ENCODE measurements at regions not wholly inside any gene's neighbourhood (a gene's known extent, or its start where the extent isn't known, plus 50 kb on each side); places are given as distances from the start of the nearest gene placed in this dataset.

DNA sequence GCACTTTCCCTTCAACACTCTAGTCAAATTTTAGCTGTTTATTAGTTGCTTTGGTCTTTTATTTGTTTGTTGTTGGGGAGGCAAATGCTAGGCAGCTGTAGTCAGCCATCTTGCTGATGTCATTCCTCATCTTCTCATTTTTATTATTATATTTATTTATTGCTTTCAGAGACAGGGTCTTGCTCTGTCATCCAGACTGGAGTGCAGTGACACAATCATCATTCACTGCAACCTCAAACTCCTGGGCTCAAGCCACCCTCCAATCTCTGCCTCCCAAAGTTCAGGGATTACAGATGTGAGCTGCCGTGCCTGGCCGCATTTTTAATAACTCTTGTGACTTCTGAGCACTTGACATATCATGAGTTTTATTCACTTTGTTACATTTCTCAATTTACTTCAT is 441.4 kb downstream of the DIPK2A start:
- no peak overlapping the region for H3K4me3 ChIP-seq (ENCODE audit: low read depth in 1 of 3, low read length in 3 of 3)
- WGBS, result 94% methylated on average over 2 of the region's 2 CpGs
- no peak overlapping the region for H3K9ac ChIP-seq (ENCODE audit: low read depth in 1 of 2, low read length in 2 of 2)
- H3K9me3 ChIP-seq (ENCODE audit: control insufficient read depth in 4 of 4, low read length in 3 of 4), result no peaks in the 10 kb centered on the region
- no peak for TF ChIP-seq JUND (IDR thresholded peaks at IDR 0.05)
- no peak for TF ChIP-seq FOXA2 (IDR thresholded peaks at IDR 0.05)
- no peak for TF ChIP-seq HNF4G (IDR thresholded peaks at IDR 0.05)
- no peak for TF ChIP-seq TAF1 (conservative IDR thresholded peaks at IDR 0.05)
- no peaks in the 10 kb centered on the region for H3K36me3 ChIP-seq (ENCODE audit: control insufficient read depth in 4 of 4, insufficient read depth in 3 of 4, low read depth in 1 of 4, low read length in 3 of 4)
- H3K4me1 ChIP-seq (ENCODE audit: control insufficient read depth in 4 of 4, insufficient read depth in 4 of 4, low read length in 3 of 4), result no peaks in the 10 kb centered on the region
- H3K27me3 ChIP-seq (ENCODE audit: control insufficient read depth in 4 of 4, insufficient read depth in 4 of 4, low read length in 3 of 4), result no peaks in the 10 kb centered on the region
- no peak for DNase-seq (ENCODE audit: low spot score)
- H3K27ac ChIP-seq (ENCODE audit: low read depth in 1 of 2, low read length in 2 of 2), result no peak overlapping the region

DNA sequence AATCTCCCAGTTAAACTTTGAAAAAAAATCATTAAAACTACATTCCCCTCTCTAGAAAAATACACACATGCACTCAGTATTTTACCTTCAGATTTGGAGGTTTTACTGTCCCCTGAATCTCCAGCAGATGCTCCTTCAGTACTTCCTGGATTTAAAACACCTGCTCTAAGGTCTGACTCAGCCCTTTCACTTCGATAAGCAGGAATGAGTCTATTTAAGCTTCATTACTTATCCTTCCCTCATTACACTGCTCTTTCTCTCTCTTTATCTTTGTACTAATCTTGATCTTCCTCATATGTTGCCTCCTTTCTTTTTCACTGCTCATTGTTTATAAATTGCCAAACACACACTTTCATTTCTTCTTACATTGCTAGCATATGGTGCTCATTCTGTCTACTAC is 443.9 kb downstream of the DIPK2A start:
- WGBS, result 8% methylated on average over 1 of the region's 1 CpG
- no peaks in the 10 kb centered on the region for H3K4me1 ChIP-seq (ENCODE audit: control insufficient read depth in 4 of 4, insufficient read depth in 4 of 4, low read length in 3 of 4)

More for the DNA sequence above, 443.9 kb downstream of the DIPK2A start:
- H3K4me3 ChIP-seq (ENCODE audit: low read depth in 1 of 3, low read length in 3 of 3), result no peak overlapping the region
- H3K9ac ChIP-seq (ENCODE audit: low read depth in 1 of 2, low read length in 2 of 2), result no peak overlapping the region
- no peaks in the 10 kb centered on the region for H3K27me3 ChIP-seq (ENCODE audit: control insufficient read depth in 4 of 4, insufficient read depth in 4 of 4, low read length in 3 of 4)
- H3K27ac ChIP-seq (ENCODE audit: low read depth in 1 of 2, low read length in 2 of 2), result no peak overlapping the region
- H3K36me3 ChIP-seq (ENCODE audit: control insufficient read depth in 4 of 4, insufficient read depth in 3 of 4, low read depth in 1 of 4, low read length in 3 of 4), result no peaks in the 10 kb centered on the region
- no peaks in the 10 kb centered on the region for H3K9me3 ChIP-seq (ENCODE audit: control insufficient read depth in 4 of 4, low read length in 3 of 4)
- DNase-seq (ENCODE audit: low spot score), result no peak
- TF ChIP-seq HNF4A (conservative IDR thresholded peaks at IDR 0.05) (no peak), FOXA1 (IDR thresholded peaks at IDR 0.05) (no peak), FOXA2 (IDR thresholded peaks at IDR 0.05) (no peak), RAD21 (IDR thresholded peaks at IDR 0.05) (no peak), GABPA (IDR thresholded peaks at IDR 0.05 in 1 of 2, conservative IDR thresholded peaks at IDR 0.05 in 1 of 2) (no peak), TAF1 (conservative IDR thresholded peaks at IDR 0.05) (no peak), EGR1 (IDR thresholded peaks at IDR 0.05; ENCODE audit: low read depth in 2 of 2) (no peak), NR2F2 (IDR thresholded peaks at IDR 0.05) (no peak), JUND (IDR thresholded peaks at IDR 0.05) (no peak), HNF4G (IDR thresholded peaks at IDR 0.05) (no peak), SP1 (IDR thresholded peaks at IDR 0.05) (no peak), RXRA (IDR thresholded peaks at IDR 0.05) (no peak)
- TF ChIP-seq, protein P1, sequence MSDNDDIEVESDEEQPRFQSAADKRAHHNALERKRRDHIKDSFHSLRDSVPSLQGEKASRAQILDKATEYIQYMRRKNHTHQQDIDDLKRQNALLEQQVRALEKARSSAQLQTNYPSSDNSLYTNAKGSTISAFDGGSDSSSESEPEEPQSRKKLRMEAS (IDR thresholded peaks at IDR 0.05), result no peak
- TF ChIP-seq, protein P2, sequence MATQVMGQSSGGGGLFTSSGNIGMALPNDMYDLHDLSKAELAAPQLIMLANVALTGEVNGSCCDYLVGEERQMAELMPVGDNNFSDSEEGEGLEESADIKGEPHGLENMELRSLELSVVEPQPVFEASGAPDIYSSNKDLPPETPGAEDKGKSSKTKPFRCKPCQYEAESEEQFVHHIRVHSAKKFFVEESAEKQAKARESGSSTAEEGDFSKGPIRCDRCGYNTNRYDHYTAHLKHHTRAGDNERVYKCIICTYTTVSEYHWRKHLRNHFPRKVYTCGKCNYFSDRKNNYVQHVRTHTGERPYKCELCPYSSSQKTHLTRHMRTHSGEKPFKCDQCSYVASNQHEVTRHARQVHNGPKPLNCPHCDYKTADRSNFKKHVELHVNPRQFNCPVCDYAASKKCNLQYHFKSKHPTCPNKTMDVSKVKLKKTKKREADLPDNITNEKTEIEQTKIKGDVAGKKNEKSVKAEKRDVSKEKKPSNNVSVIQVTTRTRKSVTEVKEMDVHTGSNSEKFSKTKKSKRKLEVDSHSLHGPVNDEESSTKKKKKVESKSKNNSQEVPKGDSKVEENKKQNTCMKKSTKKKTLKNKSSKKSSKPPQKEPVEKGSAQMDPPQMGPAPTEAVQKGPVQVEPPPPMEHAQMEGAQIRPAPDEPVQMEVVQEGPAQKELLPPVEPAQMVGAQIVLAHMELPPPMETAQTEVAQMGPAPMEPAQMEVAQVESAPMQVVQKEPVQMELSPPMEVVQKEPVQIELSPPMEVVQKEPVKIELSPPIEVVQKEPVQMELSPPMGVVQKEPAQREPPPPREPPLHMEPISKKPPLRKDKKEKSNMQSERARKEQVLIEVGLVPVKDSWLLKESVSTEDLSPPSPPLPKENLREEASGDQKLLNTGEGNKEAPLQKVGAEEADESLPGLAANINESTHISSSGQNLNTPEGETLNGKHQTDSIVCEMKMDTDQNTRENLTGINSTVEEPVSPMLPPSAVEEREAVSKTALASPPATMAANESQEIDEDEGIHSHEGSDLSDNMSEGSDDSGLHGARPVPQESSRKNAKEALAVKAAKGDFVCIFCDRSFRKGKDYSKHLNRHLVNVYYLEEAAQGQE (IDR thresholded peaks at IDR 0.05), result no peak
- TF ChIP-seq, protein P3, sequence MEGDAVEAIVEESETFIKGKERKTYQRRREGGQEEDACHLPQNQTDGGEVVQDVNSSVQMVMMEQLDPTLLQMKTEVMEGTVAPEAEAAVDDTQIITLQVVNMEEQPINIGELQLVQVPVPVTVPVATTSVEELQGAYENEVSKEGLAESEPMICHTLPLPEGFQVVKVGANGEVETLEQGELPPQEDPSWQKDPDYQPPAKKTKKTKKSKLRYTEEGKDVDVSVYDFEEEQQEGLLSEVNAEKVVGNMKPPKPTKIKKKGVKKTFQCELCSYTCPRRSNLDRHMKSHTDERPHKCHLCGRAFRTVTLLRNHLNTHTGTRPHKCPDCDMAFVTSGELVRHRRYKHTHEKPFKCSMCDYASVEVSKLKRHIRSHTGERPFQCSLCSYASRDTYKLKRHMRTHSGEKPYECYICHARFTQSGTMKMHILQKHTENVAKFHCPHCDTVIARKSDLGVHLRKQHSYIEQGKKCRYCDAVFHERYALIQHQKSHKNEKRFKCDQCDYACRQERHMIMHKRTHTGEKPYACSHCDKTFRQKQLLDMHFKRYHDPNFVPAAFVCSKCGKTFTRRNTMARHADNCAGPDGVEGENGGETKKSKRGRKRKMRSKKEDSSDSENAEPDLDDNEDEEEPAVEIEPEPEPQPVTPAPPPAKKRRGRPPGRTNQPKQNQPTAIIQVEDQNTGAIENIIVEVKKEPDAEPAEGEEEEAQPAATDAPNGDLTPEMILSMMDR (IDR thresholded peaks at IDR 0.05; ENCODE audit: low read depth, low read length, missing input control), result no peak
- TF ChIP-seq, protein P4, sequence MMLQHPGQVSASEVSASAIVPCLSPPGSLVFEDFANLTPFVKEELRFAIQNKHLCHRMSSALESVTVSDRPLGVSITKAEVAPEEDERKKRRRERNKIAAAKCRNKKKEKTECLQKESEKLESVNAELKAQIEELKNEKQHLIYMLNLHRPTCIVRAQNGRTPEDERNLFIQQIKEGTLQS (IDR thresholded peaks at IDR 0.05), result no peak
- TF ChIP-seq, protein P5, sequence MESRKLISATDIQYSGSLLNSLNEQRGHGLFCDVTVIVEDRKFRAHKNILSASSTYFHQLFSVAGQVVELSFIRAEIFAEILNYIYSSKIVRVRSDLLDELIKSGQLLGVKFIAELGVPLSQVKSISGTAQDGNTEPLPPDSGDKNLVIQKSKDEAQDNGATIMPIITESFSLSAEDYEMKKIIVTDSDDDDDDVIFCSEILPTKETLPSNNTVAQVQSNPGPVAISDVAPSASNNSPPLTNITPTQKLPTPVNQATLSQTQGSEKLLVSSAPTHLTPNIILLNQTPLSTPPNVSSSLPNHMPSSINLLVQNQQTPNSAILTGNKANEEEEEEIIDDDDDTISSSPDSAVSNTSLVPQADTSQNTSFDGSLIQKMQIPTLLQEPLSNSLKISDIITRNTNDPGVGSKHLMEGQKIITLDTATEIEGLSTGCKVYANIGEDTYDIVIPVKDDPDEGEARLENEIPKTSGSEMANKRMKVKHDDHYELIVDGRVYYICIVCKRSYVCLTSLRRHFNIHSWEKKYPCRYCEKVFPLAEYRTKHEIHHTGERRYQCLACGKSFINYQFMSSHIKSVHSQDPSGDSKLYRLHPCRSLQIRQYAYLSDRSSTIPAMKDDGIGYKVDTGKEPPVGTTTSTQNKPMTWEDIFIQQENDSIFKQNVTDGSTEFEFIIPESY (IDR thresholded peaks at IDR 0.05), result no peak
